Right lobe of liver (tissue), 4 donors: ENCODE measurements at regions not wholly inside any gene's neighbourhood (a gene's known extent, or its start where the extent isn't known, plus 50 kb on each side); places are given as distances from the start of the nearest gene placed in this dataset.

Source experiments
- POLR2A ChIP-seq: fragments of 450-650 bp; IDR thresholded peaks from one replicate; pipeline ENCODE4 v1.6.1; 2017; ENCODE audit warnings: antibody characterized with exemption, mild to moderate bottlenecking
- TF ChIP-seq, protein P1 (sequence below), 4 donors: fragments of 200-600 bp in 3 of 4; fragments of 450-650 bp in 1 of 4; IDR thresholded peaks; one replicate each; pipeline versions ENCODE4 v1.5.1 to v1.8.0; 2016 to 2022; ENCODE audit warnings: antibody characterized with exemption in 4 of 4, mild to moderate bottlenecking in 2 of 4
- donor health status: DM: no; HTN: no; CAD: no.
- donor health status: DM: no; HTN: no; CAD: no.
- donor health status: DM: no; HTN: yes; CAD: no.

DNA sequence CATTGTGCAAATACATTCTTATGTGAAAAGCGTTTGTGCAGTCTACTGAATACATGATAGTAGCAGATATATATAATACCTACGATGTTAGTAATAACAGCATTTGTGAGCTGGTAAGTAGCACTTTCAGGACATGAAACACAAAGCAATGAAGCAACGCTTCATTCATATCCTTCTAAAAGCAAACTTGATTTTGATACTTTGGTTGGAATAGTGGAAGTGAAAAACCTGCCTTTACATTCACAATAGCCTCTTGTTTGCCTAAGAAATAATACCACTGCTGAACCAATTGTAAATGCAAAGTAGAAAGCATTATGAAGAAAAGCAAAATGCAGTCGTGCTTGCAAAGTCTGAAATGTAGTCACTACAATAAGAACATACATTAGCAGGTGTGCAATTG lies 926.3 kb downstream of the FSTL5 start:
- TF ChIP-seq, protein P1, sequence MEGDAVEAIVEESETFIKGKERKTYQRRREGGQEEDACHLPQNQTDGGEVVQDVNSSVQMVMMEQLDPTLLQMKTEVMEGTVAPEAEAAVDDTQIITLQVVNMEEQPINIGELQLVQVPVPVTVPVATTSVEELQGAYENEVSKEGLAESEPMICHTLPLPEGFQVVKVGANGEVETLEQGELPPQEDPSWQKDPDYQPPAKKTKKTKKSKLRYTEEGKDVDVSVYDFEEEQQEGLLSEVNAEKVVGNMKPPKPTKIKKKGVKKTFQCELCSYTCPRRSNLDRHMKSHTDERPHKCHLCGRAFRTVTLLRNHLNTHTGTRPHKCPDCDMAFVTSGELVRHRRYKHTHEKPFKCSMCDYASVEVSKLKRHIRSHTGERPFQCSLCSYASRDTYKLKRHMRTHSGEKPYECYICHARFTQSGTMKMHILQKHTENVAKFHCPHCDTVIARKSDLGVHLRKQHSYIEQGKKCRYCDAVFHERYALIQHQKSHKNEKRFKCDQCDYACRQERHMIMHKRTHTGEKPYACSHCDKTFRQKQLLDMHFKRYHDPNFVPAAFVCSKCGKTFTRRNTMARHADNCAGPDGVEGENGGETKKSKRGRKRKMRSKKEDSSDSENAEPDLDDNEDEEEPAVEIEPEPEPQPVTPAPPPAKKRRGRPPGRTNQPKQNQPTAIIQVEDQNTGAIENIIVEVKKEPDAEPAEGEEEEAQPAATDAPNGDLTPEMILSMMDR (IDR thresholded peaks at IDR 0.05) = no peak
- no peak for TF ChIP-seq POLR2A
